Transverse colon (tissue), 4 donors: ENCODE measurements at regions not wholly inside any gene's neighbourhood (a gene's known extent, or its start where the extent isn't known, plus 50 kb on each side); places are given as distances from the start of the nearest gene placed in this dataset.

Experiments
- DNase-seq: peaks from one replicate; pipeline ENCODE4 v3.0.0-alpha.2; 2019
- H3K27ac ChIP-seq, 4 donors: fragments of 200-600 bp; sonication (generic); 2 replicates each; pipeline ENCODE4 v1.5.1; 2016 to 2018; ENCODE audit warnings: inconsistent platforms in 4 of 4
- H3K27me3 ChIP-seq: fragments of 200-600 bp; sonication (generic); 2 replicates; pipeline ENCODE4 v1.5.1; 2017; ENCODE audit warnings: inconsistent platforms
- H3K36me3 ChIP-seq, 4 donors: fragments of 200-600 bp; sonication (generic); 2 replicates each; pipeline ENCODE4 v1.5.1; 2017 to 2019; ENCODE audit warnings: inconsistent platforms in 4 of 4
- H3K4me1 ChIP-seq, 4 donors: fragments of 200-600 bp; sonication (generic); 2 replicates each; pipeline ENCODE4 v1.5.1; 2017 to 2020; ENCODE audit warnings: inconsistent platforms in 4 of 4
- H3K4me3 ChIP-seq, 4 donors: fragments of 200-600 bp; sonication (generic); 1 replicate in 1 of 4; 2 replicates in 3 of 4; pipeline versions ENCODE4 v1.5.1 to v1.6.1; 2017 to 2019; ENCODE audit warnings: inconsistent platforms in 4 of 4
- H3K9me3 ChIP-seq, 2 donors: fragments of 200-600 bp; sonication (generic); 2 replicates each; pipeline ENCODE4 v1.5.1; 2017 to 2019; ENCODE audit warnings: inconsistent platforms in 2 of 2
- CTCF ChIP-seq, 5 experiments: fragments of 200-600 bp in 3 of 5; fragments of 450-650 bp in 2 of 5; sonication (generic) in 3 of 5; IDR thresholded peaks; 1 replicate in 2 of 5; 2 replicates in 3 of 5; pipeline ENCODE4 v1.5.1; 2016 to 2017; ENCODE audit warnings: antibody characterized with exemption in 5 of 5, inconsistent platforms in 3 of 5, mild to moderate bottlenecking in 2 of 5, moderate library complexity in 1 of 5
- EP300 ChIP-seq: sonication (generic); formaldehyde crosslinking; IDR thresholded peaks from one replicate; pipeline ENCODE4 v1.6.1; 2017; ENCODE audit warnings: antibody characterized with exemption, low read depth
- POLR2A ChIP-seq: fragments of 450-650 bp; IDR thresholded peaks from one replicate; pipeline ENCODE4 v1.6.1; 2016; ENCODE audit warnings: antibody characterized with exemption, mild to moderate bottlenecking, moderate library complexity
- POLR2AphosphoS5 ChIP-seq, 3 donors: sonication (generic); formaldehyde crosslinking; IDR thresholded peaks; one replicate each; pipeline ENCODE4 v1.6.1; 2016; ENCODE audit warnings: antibody characterized with exemption in 3 of 3
- WGBS, 2 donors: methylation state at CpG; one replicate each; pipeline ENCODE4 v1.1.5; 2018; ENCODE audit warnings: low coverage in 1 of 2; 5-methylcytosine and 5-hydroxymethylcytosine counted together
- in situ Hi-C, 4 donors: fragments of 200-750 bp; cut with MboI; loops; one replicate each; pipeline versions ENCODE4 v1.15.0 to v1.15.1; 2017; ENCODE audit warnings: low sequenced_read_pairs in 3 of 4, low pct_ligation_motif_present in 1 of 4, low pct_unique_long_range_greater_than_20kb in 1 of 4
- intact Hi-C: fragments of 100-400 bp; cut with DNase I; formaldehyde crosslinking; loops from one replicate; pipeline ENCODE4 v1.15.1; 2023; ENCODE audit warnings: low total_unique reads

DNA sequence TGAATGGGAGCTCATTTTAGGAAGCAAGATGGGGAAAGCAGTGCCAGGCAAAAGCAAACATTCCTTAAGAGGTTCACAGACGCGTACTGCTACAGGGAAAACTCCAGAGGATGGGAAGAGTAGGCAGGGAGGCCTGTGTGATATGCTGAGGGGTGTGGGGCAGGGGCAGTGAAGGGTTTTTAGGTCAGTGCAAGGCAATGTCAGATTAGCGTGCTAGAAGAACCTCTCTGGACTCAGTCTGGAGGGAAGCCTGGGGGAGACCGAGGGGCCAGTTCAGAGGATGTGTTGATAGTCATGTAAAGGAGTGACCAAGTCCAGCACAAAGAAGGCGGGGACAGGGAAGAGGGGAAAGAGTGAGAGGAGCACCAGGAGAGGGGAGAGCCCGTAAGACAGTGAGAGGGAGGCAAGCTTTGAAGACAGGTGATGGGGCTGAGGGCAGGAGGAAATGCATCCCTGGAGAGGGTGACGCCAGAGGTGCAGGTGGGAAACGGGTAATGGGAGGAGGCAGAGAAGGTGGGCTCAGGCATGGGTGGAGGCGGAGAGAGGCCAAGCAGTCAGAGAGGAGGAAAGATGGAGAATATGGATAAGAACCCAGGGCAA, 134.5 kb downstream of the MTX3 start:
- in situ Hi-C loops, result loop anchor here in 2 of 4 donors (5.0 to 10.0 kb wide), 2 partner anchors 292 to 294 kb away; no protein-coding TSS in a partner anchor
- no peak for TF ChIP-seq POLR2AphosphoS5 (IDR thresholded peaks at IDR 0.05)
- no peak for TF ChIP-seq CTCF (IDR thresholded peaks at IDR 0.05)
- intact Hi-C loops, result loop anchor here (2.0 to 10.0 kb wide), 3 partner anchors 60 to 162 kb away; no protein-coding TSS in a partner anchor
- Histone ChIP-seq H3K27me3 (peaks cover 5% of the 10 kb centered on the region), H3K9me3 (no peaks in the 10 kb centered on the region), H3K27ac (no peak overlapping the region), H3K36me3 (no peaks in the 10 kb centered on the region), H3K4me1 (no peaks in the 10 kb centered on the region), H3K4me3 (no peak overlapping the region)
- WGBS, 2 donors, result 87 to 89% methylated on average over 6 to 9 of the region's 9 CpGs
- no peak for DNase-seq

- no peaks in the 10 kb centered on the region for H3K4me1 ChIP-seq
- H3K4me3 ChIP-seq, result no peak overlapping the region
- H3K27ac ChIP-seq, result no peak overlapping the region
- intact Hi-C loops, result loop anchor here (10.0 kb wide), 1 partner anchor 159 kb away; no protein-coding TSS in a partner anchor
- WGBS, 2 donors, result 80 to 81% methylated on average over 1 to 8 of the region's 8 CpGs
- TF ChIP-seq EP300, result no peak
- no peak for TF ChIP-seq CTCF (IDR thresholded peaks at IDR 0.05)
- no peak for TF ChIP-seq POLR2AphosphoS5 (IDR thresholded peaks at IDR 0.05)
- no peak for TF ChIP-seq POLR2A
- H3K27me3 ChIP-seq, result peaks cover 1% of the 10 kb centered on the region
- no peak for DNase-seq
- in situ Hi-C loops, result loop anchor here in 1 of 4 donors (10.0 kb wide), 1 partner anchor 289 kb away; no protein-coding TSS in a partner anchor
- no peaks in the 10 kb centered on the region for H3K9me3 ChIP-seq
- no peaks in the 10 kb centered on the region for H3K36me3 ChIP-seq
Measured at GRCh38 chr5:79853676-79854418, 137.2 kb downstream of the MTX3 start.

DNA sequence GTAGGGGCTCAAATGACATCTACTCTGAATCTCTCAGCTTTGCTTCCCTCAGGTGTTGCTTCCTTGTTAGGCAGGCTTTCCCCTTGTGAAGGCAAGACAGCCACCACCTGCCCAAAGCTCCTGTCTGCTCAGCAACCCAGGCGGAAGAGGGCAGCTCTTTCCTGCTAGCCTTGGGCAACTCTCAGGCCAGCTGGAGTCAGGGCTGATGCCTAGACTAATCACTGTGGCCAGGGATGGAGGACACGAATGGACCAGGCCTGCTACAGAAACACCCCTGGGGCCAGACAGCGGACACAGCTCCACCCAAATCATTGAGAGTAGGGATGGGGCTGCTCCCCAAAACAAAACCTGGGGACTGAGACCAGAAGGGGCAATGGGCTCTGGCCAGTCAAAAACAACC, 138.0 kb downstream of the MTX3 start:
- Histone ChIP-seq H3K4me1 (no peaks in the 10 kb centered on the region), H3K9me3 (no peaks in the 10 kb centered on the region), H3K36me3 (no peaks in the 10 kb centered on the region), H3K27me3 (no peaks in the 10 kb centered on the region), H3K4me3 (no peak overlapping the region), H3K27ac (no peak overlapping the region)
- in situ Hi-C loops, result loop anchor here in 1 of 4 donors (10.0 kb wide), 1 partner anchor 288 kb away; no protein-coding TSS in a partner anchor
- TF ChIP-seq CTCF (IDR thresholded peaks at IDR 0.05) (no peak), POLR2A (no peak), EP300 (no peak), POLR2AphosphoS5 (IDR thresholded peaks at IDR 0.05) (no peak)
- intact Hi-C loops, result loop anchor here (10.0 kb wide), 1 partner anchor 158 kb away; no protein-coding TSS in a partner anchor
- no peak for DNase-seq
- WGBS, 2 donors, result 85% methylated on average over 3 of the region's 3 CpGs; no CpG with 5 or more reads in 1 of the 2 donors

DNA sequence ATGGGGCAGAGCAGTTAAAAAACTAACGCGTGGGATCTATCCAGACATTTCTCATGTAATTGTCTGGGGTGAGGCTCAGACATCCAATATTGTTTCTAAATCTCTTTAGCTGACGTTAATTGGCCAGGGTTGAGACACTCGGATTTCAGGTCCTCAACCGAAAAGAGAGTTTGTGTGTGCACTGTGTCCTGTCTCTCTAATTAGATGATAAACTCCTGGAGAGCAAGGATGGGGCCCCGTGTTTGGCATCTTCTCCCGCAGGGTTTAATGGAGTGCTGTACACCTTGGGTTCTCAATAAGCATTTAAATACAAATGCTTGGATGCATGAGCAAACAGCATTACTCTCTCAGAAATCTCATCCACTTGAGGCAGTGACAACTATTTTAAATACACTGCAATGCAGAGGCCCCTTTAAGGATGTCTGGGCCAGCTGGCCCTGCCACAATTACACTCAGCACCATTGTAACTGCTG, 139.6 kb downstream of the MTX3 start:
- no peak overlapping the region for H3K4me3 ChIP-seq
- WGBS, 2 donors, result 81 to 90% methylated on average over 2 to 7 of the region's 7 CpGs
- no peak overlapping the region for H3K27ac ChIP-seq
- intact Hi-C loops, result loop anchor here (10.0 kb wide), 1 partner anchor 157 kb away; no protein-coding TSS in a partner anchor
- no peaks in the 10 kb centered on the region for H3K36me3 ChIP-seq
- no peaks in the 10 kb centered on the region for H3K4me1 ChIP-seq
- in situ Hi-C loops, result loop anchor here in 1 of 4 donors (10.0 kb wide), 1 partner anchor 287 kb away; no protein-coding TSS in a partner anchor
- no peaks in the 10 kb centered on the region for H3K9me3 ChIP-seq
- no peaks in the 10 kb centered on the region for H3K27me3 ChIP-seq
- no peak for TF ChIP-seq POLR2AphosphoS5 (IDR thresholded peaks at IDR 0.05)
- no peak for DNase-seq
